ENCODE measurements at regions not wholly inside any gene's neighbourhood (a gene's known extent, or its start where the extent isn't known, plus 50 kb on each side); places are given as distances from the start of the nearest gene placed in this dataset.
"Not testable (repeated sequence)": the region's sequence is repeated elsewhere in the genome, so short reads cannot be mapped to it uniquely, and the experiment has no call there.

DNA sequence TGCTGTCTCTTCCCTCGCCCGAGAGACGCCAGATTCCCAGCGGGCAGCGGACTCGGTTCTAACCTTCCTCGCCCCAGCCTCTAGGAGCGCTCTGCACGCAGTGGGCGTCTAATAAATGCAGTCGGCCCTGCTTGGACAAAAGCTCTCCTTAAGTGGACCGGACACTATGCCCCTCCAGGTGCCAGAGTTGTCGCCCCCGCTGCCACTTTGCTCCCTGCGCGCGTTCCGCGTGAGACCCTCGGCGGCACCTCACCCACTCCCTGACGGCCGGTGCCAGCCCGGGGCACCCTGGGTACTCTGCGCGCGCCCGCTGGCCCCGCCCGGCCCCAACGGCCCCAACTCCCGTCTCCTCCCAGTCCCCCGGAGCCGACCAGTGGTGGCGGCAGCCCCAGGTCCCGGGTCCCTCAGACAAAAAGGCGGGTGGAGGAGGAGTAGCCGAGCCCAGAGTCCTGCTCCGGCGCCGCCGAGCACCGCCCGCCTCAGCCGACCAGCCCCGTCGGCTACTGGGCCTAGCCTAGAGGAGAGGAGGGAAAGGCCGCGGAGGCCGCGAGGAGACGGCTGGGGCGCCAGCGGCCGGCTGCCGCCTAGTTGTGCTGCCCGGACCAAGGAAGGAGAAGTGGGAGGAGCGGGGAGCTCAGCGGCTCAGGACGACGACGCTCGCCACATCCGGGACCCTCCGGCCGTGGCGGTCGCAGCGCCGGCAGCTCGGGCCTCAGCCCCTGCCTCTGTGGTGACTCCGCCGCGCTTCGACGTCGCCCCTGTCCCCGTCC is 123.0 kb downstream of the GOSR1 start:
- DNase-seq, result peak; percentile 84
- intact Hi-C loops (cut with DNase I; ENCODE audit: low total_unique reads), result no loop called here
- peak overlapping the region; percentile 97 to 98 for H3K27ac ChIP-seq
- H3K4me1 ChIP-seq, result peaks cover 3% of the 10 kb centered on the region
- no peaks in the 10 kb centered on the region for H3K36me3 ChIP-seq (ENCODE audit: low read depth, missing control alignments)
- H3K9me3 ChIP-seq, result no peaks in the 10 kb centered on the region
- H3K4me3 ChIP-seq, result peak overlapping the region; percentile 94 to 98
- no peaks in the 10 kb centered on the region for H3K27me3 ChIP-seq
- TF ChIP-seq, protein P1, sequence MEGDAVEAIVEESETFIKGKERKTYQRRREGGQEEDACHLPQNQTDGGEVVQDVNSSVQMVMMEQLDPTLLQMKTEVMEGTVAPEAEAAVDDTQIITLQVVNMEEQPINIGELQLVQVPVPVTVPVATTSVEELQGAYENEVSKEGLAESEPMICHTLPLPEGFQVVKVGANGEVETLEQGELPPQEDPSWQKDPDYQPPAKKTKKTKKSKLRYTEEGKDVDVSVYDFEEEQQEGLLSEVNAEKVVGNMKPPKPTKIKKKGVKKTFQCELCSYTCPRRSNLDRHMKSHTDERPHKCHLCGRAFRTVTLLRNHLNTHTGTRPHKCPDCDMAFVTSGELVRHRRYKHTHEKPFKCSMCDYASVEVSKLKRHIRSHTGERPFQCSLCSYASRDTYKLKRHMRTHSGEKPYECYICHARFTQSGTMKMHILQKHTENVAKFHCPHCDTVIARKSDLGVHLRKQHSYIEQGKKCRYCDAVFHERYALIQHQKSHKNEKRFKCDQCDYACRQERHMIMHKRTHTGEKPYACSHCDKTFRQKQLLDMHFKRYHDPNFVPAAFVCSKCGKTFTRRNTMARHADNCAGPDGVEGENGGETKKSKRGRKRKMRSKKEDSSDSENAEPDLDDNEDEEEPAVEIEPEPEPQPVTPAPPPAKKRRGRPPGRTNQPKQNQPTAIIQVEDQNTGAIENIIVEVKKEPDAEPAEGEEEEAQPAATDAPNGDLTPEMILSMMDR (IDR thresholded peaks at IDR 0.05), result peak; percentile 24 to 34 (median 26)
- TF ChIP-seq POLR2A (IDR thresholded peaks at IDR 0.05), result no peak
- WGBS, 2 donors, result 1 to 2% methylated on average over 11 to 48 of the region's 78 CpGs

- 35 to 42% methylated on average over 10 to 13 of the region's 13 CpGs for WGBS, 2 donors
- Histone ChIP-seq H3K4me3 (peak overlapping the region; percentile 94 to 98), H3K9me3 (no peaks in the 10 kb centered on the region), H3K4me1 (peaks cover 3% of the 10 kb centered on the region), H3K27me3 (no peaks in the 10 kb centered on the region), H3K36me3 (ENCODE audit: low read depth, missing control alignments) (no peaks in the 10 kb centered on the region), H3K27ac (peak overlapping the region; percentile 97 to 98)
- intact Hi-C loops (cut with DNase I; ENCODE audit: low total_unique reads), result no loop called here
- no peak for DNase-seq
- no peak for TF ChIP-seq POLR2A (IDR thresholded peaks at IDR 0.05)
- TF ChIP-seq, protein P1 (IDR thresholded peaks at IDR 0.05), result no peak
Observed at GRCh38 chr17:30599428-30600059, 122.3 kb downstream of the GOSR1 start.

- Histone ChIP-seq H3K27me3 (no peaks in the 10 kb centered on the region), H3K27ac (no peak overlapping the region), H3K36me3 (ENCODE audit: low read depth, missing control alignments) (no peaks in the 10 kb centered on the region), H3K4me3 (no peak overlapping the region), H3K9me3 (no peaks in the 10 kb centered on the region), H3K4me1 (peaks cover 3% of the 10 kb centered on the region)
- TF ChIP-seq, protein P1 (IDR thresholded peaks at IDR 0.05), result no peak
- no peak for TF ChIP-seq POLR2A (IDR thresholded peaks at IDR 0.05)
- intact Hi-C loops (cut with DNase I; ENCODE audit: low total_unique reads), result no loop called here
- DNase-seq, result no peak
- 76 to 87% methylated on average over 4 of the region's 4 CpGs for WGBS, 2 donors
Observed at GRCh38 chr17:30597776-30598288, 120.6 kb downstream of the GOSR1 start.

DNA sequence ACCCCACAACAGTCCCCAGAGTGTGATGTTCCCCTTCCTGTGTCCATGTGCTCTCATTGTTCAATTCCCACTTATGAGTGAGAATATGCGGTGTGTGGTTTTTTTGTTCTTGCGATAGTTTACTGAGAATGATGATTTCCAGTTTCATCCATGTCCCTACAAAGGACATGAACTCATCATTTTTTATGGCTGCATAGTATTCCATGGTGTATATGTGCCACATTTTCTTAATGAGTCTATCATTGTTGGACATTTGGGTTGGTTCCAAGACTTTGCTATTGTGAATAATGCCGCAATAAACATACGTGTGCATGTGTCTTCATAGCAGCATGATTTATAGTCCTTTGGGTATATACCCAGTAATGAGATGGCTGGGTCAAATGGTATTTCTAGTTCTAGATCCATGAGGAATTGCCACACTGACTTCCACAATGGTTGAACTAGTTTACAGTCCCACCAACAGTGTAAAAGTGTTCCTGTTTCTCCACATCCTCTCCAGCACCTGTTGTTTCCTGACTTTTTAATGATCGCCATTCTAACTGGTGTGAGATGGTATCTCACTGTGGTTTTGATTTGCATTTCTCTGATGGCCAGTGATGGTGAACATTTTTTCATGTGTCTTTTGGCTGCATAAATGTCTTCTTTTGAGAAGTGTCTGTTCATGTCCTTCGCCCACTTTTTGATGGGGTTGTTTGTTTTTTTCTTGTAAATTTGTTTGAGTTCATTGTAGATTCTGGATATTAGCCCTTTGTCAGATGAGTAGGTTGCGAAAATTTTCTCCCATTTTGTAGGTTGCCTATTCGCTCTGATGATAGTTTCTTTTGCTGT is 120.0 kb downstream of the GOSR1 start:
- H3K4me3 ChIP-seq; H3K9me3 ChIP-seq; intact Hi-C loops (cut with DNase I; ENCODE audit: low total_unique reads); H3K36me3 ChIP-seq (ENCODE audit: low read depth, missing control alignments); DNase-seq; H3K27me3 ChIP-seq; H3K27ac ChIP-seq; H3K4me1 ChIP-seq: not testable (repeated sequence)
- WGBS, 2 donors, result 93 to 96% methylated on average over 5 to 7 of the region's 8 CpGs

DNA sequence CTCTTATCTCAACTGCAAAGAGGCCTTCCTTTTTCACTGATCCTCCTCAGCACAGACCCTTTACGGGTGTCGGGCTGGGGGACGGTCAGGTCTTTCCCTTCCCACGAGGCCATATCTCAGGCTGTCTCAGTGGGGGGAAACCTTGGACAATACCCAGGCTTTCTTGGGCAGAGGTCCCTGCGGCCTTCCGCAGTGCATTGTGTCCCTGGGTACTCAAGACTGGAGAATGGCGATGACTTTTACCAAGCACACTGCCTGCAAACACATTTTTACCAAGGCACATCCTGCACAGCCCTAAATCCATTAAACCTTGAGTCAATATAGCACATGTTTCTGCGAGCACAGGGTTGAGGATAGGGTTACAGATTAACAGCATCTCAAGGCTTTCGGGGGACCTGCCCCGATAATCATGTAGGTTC is 117.8 kb downstream of the GOSR1 start:
- H3K27ac ChIP-seq; H3K27me3 ChIP-seq; H3K9me3 ChIP-seq; H3K36me3 ChIP-seq (ENCODE audit: low read depth, missing control alignments); DNase-seq; intact Hi-C loops (cut with DNase I; ENCODE audit: low total_unique reads); H3K4me3 ChIP-seq; H3K4me1 ChIP-seq: not testable (repeated sequence)
- 74 to 82% methylated on average over 10 of the region's 10 CpGs for WGBS, 2 donors

Data from testis (tissue), 2 donors.